ENCODE measurements at regions not wholly inside any gene's neighbourhood (a gene's known extent, or its start where the extent isn't known, plus 50 kb on each side); places are given as distances from the start of the nearest gene placed in this dataset.
"Not testable (repeated sequence)": the region's sequence is repeated elsewhere in the genome, so short reads cannot be mapped to it uniquely, and the experiment has no call there.

GRCh38 chr10:55551603-55552002 lies 750.6 kb upstream of the PCDH15 start:
- no peak overlapping the region for H3K4me3 ChIP-seq (ENCODE audit: low read depth, low read length)
- H3K4me1 ChIP-seq (ENCODE audit: insufficient read depth) = no peaks in the 10 kb centered on the region
- WGBS = 87% methylated on average over 2 of the region's 2 CpGs
- H3K36me3 ChIP-seq (ENCODE audit: insufficient read depth) = no peaks in the 10 kb centered on the region
- no peak overlapping the region for H3K27ac ChIP-seq (ENCODE audit: low read depth)
- DNase-seq (ENCODE audit: extremely low spot score) = no peak

GRCh38 chr10:55550236-55550635 lies 749.2 kb upstream of the PCDH15 start:
- Histone ChIP-seq H3K4me3 (ENCODE audit: low read depth, low read length) (no peak overlapping the region), H3K4me1 (ENCODE audit: insufficient read depth) (no peaks in the 10 kb centered on the region), H3K36me3 (ENCODE audit: insufficient read depth) (no peaks in the 10 kb centered on the region), H3K27ac (ENCODE audit: low read depth) (no peak overlapping the region)
- 58% methylated on average over 2 of the region's 2 CpGs for WGBS
- DNase-seq (ENCODE audit: extremely low spot score) = no peak

GRCh38 chr10:55537497-55537896 lies 736.5 kb upstream of the PCDH15 start:
- WGBS = 85% methylated on average over 7 of the region's 7 CpGs
- not testable (repeated sequence) for H3K4me3 ChIP-seq (ENCODE audit: low read depth, low read length)

GRCh38 chr10:55519264-55519663 lies 718.2 kb upstream of the PCDH15 start:
- no peak overlapping the region for H3K27ac ChIP-seq (ENCODE audit: low read depth)
- no peaks in the 10 kb centered on the region for H3K4me1 ChIP-seq (ENCODE audit: insufficient read depth)
- WGBS = 64% methylated on average over 7 of the region's 7 CpGs
- DNase-seq (ENCODE audit: extremely low spot score) = no peak
- no peak overlapping the region for H3K4me3 ChIP-seq (ENCODE audit: low read depth, low read length)
- no peaks in the 10 kb centered on the region for H3K36me3 ChIP-seq (ENCODE audit: insufficient read depth)

More at GRCh38 chr10:55537497-55537896, 736.5 kb upstream of the PCDH15 start:
- H3K4me1 ChIP-seq (ENCODE audit: insufficient read depth); H3K27ac ChIP-seq (ENCODE audit: low read depth); DNase-seq (ENCODE audit: extremely low spot score); H3K36me3 ChIP-seq (ENCODE audit: insufficient read depth): not testable (repeated sequence)

DNA sequence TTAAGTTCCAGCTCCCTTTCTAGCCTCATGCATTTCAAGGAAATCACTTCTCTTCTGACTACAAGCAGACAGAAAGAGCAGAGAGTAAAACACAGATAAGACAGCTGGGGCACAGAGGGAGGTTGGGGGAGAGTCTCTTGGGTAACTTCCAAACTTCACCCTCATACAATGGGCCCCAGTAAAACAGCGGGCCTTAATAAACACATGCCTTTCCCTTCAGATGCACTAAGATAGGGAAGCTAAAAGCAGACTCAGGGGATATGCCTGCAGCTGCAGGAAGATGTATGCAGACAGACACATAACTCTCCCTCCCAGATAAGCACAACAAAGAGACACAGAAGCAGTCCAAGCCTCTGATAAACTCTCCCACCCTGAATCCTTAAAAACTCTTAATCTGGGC lies 717.4 kb upstream of the PCDH15 start:
- 2% methylated on average over 1 of the region's 1 CpG for WGBS
- not testable (repeated sequence) for H3K4me1 ChIP-seq (ENCODE audit: insufficient read depth); DNase-seq (ENCODE audit: extremely low spot score)

DNA sequence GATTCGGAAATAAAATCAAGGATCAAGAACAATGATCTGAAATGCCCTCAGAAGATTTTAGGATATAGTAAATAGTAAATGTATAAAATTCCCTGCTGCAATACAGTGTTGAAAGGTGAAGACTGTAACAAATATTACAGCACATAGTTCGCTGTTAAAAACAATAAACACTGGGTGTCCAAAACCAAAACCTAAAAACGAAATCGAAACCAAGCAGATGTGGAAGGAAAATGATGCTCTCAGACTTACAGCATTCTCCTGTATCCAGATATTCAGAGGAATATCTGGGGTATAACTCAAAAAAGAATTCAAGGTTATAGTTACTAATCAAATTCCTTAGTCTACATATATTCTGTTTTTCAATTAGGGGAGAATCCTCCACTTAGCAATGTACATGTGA lies 708.1 kb upstream of the PCDH15 start:
- WGBS = 75% methylated on average over 4 of the region's 4 CpGs
- no peak for DNase-seq (ENCODE audit: extremely low spot score)
- Histone ChIP-seq H3K27ac (ENCODE audit: low read depth) (no peak overlapping the region), H3K4me1 (ENCODE audit: insufficient read depth) (no peaks in the 10 kb centered on the region), H3K36me3 (ENCODE audit: insufficient read depth) (no peaks in the 10 kb centered on the region), H3K4me3 (ENCODE audit: low read depth, low read length) (no peak overlapping the region)

More for the DNA sequence above, 717.4 kb upstream of the PCDH15 start:
- not testable (repeated sequence) for H3K4me3 ChIP-seq (ENCODE audit: low read depth, low read length); H3K36me3 ChIP-seq (ENCODE audit: insufficient read depth); H3K27ac ChIP-seq (ENCODE audit: low read depth)

- WGBS = 7% methylated on average over 1 of the region's 1 CpG
- Histone ChIP-seq H3K27ac (ENCODE audit: low read depth) (no peak overlapping the region), H3K4me3 (ENCODE audit: low read depth, low read length) (no peak overlapping the region), H3K4me1 (ENCODE audit: insufficient read depth) (no peaks in the 10 kb centered on the region), H3K36me3 (ENCODE audit: insufficient read depth) (no peaks in the 10 kb centered on the region)
- DNase-seq (ENCODE audit: extremely low spot score) = no peak
Observed at GRCh38 chr10:55500931-55501559, 700.0 kb upstream of the PCDH15 start.

DNA sequence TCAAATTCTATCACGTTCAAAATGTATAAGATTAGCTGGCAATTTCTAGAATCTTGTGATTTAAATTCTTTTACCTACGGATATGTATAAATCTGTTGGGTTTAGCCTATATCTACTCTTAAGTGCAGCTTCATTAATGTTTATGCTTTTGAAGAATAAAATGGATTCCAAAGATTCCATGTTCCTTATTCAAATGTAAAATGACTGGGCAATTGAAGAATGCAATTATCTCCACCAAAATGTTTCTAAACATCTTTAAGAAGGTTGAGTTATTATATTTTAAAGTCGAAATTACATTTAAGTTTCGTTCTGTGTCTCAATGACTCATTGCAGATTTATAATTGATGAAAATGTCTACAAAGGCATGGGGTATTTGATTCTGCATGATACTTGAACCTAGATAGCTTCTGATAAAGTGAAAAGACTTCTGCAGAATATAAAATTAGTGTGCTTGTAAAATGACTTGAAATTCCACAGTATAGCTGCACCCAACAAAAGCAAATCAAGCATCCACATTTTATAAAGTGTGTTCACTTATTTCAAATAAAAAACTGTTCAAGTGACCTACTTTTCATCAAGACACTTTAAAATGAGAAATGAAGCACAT lies 697.0 kb upstream of the PCDH15 start:
- Histone ChIP-seq H3K4me3 (ENCODE audit: low read depth, low read length) (no peak overlapping the region), H3K4me1 (ENCODE audit: insufficient read depth) (no peaks in the 10 kb centered on the region), H3K36me3 (ENCODE audit: insufficient read depth) (no peaks in the 10 kb centered on the region), H3K27ac (ENCODE audit: low read depth) (no peak overlapping the region)
- DNase-seq (ENCODE audit: extremely low spot score) = no peak
- 63% methylated on average over 4 of the region's 4 CpGs for WGBS

DNA sequence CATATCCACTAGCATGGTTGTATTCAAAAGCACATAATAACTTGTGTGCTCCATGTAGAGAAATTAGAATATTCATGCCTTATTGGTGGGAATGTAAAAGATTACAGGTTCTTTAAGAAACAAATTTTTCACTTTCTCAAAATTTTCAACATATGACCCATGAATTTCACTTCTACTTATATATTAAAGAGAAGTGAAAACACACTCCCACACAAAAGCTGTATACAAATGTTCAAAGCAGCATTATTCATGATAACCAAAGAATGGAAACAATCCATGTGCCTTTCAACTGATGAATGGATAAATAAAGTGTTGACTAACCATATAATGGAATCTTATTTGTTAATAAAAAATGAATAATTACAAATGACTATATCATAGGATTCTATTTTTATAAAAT lies 694.5 kb upstream of the PCDH15 start:
- Histone ChIP-seq H3K4me3 (ENCODE audit: low read depth, low read length) (no peak overlapping the region), H3K27ac (ENCODE audit: low read depth) (no peak overlapping the region), H3K36me3 (ENCODE audit: insufficient read depth) (no peaks in the 10 kb centered on the region), H3K4me1 (ENCODE audit: insufficient read depth) (no peaks in the 10 kb centered on the region)
- DNase-seq (ENCODE audit: extremely low spot score) = no peak

- WGBS = 77% methylated on average over 1 of the region's 1 CpG
- Histone ChIP-seq H3K36me3 (ENCODE audit: insufficient read depth) (no peaks in the 10 kb centered on the region), H3K4me1 (ENCODE audit: insufficient read depth) (no peaks in the 10 kb centered on the region), H3K4me3 (ENCODE audit: low read depth, low read length) (no peak overlapping the region), H3K27ac (ENCODE audit: low read depth) (no peak overlapping the region)
- DNase-seq (ENCODE audit: extremely low spot score) = no peak
Observed at GRCh38 chr10:55491712-55492111, 690.7 kb upstream of the PCDH15 start.

- no peak for DNase-seq (ENCODE audit: extremely low spot score)
- H3K27ac ChIP-seq (ENCODE audit: low read depth) = no peak overlapping the region
- H3K4me3 ChIP-seq (ENCODE audit: low read depth, low read length) = no peak overlapping the region
- no peaks in the 10 kb centered on the region for H3K4me1 ChIP-seq (ENCODE audit: insufficient read depth)
- WGBS = 53% methylated on average over 4 of the region's 4 CpGs
- no peaks in the 10 kb centered on the region for H3K36me3 ChIP-seq (ENCODE audit: insufficient read depth)
Observed at GRCh38 chr10:55485827-55486226, 684.8 kb upstream of the PCDH15 start.

DNA sequence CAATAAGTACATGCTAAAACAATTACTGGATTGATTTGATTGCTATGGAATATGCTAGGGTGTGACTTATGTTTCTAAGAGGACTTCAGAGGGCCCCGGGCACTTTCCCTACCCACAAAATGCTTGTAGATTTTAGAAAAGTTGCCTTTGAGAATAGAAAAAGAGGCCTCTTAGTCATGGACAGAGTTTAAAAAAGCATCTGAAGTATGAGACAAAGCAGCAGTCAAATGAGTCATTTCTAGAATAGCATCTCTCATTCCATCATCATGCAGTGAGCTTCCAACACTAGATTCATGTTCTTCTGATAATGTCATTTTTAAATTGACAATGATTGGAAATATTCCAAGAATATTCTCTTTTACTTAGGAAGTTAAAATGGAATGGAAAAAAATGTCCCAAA lies 675.1 kb upstream of the PCDH15 start:
- H3K27ac ChIP-seq (ENCODE audit: low read depth) = no peak overlapping the region
- 89% methylated on average over 1 of the region's 1 CpG for WGBS
- DNase-seq (ENCODE audit: extremely low spot score) = no peak
- no peaks in the 10 kb centered on the region for H3K36me3 ChIP-seq (ENCODE audit: insufficient read depth)
- H3K4me3 ChIP-seq (ENCODE audit: low read depth, low read length) = no peak overlapping the region
- H3K4me1 ChIP-seq (ENCODE audit: insufficient read depth) = no peaks in the 10 kb centered on the region

GRCh38 chr10:55474258-55474657 lies 673.2 kb upstream of the PCDH15 start:
- H3K4me1 ChIP-seq (ENCODE audit: insufficient read depth) = no peaks in the 10 kb centered on the region
- H3K4me3 ChIP-seq (ENCODE audit: low read depth, low read length) = no peak overlapping the region
- no peaks in the 10 kb centered on the region for H3K36me3 ChIP-seq (ENCODE audit: insufficient read depth)
- no peak overlapping the region for H3K27ac ChIP-seq (ENCODE audit: low read depth)
- DNase-seq (ENCODE audit: extremely low spot score) = no peak

GRCh38 chr10:55470840-55471239 lies 669.8 kb upstream of the PCDH15 start:
- no peak for DNase-seq (ENCODE audit: extremely low spot score)

More at GRCh38 chr10:55470840-55471239, 669.8 kb upstream of the PCDH15 start:
- WGBS = 84% methylated on average over 1 of the region's 1 CpG
- no peaks in the 10 kb centered on the region for H3K4me1 ChIP-seq (ENCODE audit: insufficient read depth)
- no peak overlapping the region for H3K27ac ChIP-seq (ENCODE audit: low read depth)
- H3K36me3 ChIP-seq (ENCODE audit: insufficient read depth) = no peaks in the 10 kb centered on the region
- H3K4me3 ChIP-seq (ENCODE audit: low read depth, low read length) = no peak overlapping the region

All from urinary bladder (tissue), 3 donors.